Suppressor macrophage (primary cell): ENCODE measurements at regions not wholly inside any gene's neighbourhood (a gene's known extent, or its start where the extent isn't known, plus 50 kb on each side); places are given as distances from the start of the nearest gene placed in this dataset.

Experiments
- DNase-seq, 4 experiments: peaks; one replicate each; pipeline ENCODE4 v3.0.0-alpha.2; 2020 to 2022

DNA sequence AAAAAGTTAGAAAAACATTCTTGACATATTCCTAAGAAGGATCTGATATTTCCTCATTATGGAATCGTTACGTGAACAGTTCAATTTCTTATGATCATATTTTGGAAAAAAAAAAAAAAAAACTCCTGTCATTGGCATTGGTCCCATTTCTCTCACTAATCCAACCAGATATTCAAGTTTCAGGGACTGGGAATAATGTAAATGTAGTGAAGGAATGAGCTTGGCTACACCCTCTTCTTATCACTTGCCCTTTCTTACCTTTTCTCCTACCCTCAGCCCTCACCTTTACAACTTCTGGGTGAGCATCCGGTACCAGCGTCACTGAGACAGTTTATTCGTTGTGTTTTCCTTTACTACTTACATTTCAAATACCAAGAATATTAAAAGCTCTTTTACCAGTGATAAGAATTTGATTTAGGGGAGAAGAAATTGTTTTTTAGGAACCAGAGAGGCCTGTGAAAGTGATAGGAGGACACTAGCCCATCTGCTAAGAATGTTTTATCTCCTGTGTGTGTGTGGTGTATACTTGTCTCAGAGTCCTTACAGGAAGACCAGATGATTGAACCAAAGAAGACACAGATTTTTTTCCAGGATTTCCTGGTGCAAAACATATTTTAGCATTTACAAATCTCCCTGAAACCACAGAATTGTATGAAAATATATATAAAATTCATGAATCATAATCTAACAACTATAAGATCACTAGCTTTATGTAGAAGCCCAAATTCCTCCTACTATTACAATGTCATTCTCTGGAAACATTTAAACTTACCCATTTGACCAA, 946.7 kb downstream of the ZPLD1 start:
- DNase-seq, result no peak

DNA sequence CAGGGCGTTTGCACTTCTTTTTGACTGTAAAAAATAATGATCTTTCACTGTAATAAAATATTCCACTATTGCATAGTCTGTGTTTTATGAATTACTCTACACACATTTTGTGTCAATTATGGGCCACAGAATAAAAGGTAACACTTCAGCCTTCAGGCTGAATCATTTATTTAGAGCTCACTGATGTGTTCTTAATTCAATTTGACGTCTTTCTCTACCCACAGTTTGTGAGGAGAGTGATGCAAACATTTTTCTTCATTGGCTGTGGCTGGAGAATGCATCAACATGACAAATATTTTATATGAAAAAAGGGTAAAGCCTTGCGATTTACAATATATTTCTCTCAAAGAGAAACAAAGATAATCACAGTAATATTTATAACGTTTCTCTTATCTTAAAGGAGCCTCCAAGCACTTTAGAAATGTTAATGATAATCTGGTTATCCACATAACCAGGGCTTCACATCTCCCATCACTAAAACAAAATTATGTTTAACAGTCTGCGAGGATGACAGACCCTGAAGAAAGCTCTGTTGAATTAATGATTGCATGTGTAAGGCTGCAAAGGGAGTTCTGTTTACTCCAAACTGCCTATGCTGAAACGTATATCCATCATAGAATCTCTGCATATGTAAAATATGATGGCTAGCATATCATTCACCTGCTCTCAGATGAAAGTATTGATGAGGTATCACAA, 951.3 kb downstream of the ZPLD1 start:
- no peak for DNase-seq

DNA sequence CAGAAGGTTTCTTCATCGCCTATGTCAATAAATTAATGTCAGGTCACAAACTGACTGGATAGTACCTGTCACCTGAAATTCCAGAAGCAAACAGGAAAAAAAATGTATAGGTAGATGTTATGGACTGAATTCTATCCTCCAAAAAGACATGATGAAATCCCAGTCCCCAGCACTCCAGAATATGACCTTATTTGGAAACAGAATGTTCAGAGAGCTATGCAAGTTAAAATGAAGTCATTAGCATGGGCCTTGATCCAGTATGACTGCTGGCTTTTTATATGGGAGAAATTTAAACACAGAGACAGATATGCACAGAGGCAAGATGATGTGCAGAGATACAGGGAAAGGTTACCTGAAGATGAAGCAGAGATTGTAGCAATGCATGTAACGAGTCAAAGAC, 953.4 kb downstream of the ZPLD1 start:
- no peak for DNase-seq

DNA sequence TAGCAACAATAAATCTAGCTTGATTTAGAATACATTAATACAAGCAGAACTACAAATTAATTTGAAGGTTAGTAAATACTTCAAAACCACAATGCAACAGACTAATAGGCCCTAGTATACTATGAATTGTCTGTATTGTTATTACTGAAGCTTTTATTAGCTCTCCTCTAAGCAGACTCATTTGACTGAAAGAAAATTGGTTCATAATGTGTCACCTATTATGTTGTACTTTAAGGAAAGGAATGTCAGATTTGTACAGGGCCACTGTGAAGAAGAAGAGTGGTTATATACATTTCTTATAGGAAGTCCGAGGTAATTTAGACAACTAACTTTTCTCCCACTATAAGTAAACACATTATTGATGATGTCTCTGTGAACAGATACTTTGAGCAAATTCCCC, 954.5 kb downstream of the ZPLD1 start:
- DNase-seq, result no peak

DNA sequence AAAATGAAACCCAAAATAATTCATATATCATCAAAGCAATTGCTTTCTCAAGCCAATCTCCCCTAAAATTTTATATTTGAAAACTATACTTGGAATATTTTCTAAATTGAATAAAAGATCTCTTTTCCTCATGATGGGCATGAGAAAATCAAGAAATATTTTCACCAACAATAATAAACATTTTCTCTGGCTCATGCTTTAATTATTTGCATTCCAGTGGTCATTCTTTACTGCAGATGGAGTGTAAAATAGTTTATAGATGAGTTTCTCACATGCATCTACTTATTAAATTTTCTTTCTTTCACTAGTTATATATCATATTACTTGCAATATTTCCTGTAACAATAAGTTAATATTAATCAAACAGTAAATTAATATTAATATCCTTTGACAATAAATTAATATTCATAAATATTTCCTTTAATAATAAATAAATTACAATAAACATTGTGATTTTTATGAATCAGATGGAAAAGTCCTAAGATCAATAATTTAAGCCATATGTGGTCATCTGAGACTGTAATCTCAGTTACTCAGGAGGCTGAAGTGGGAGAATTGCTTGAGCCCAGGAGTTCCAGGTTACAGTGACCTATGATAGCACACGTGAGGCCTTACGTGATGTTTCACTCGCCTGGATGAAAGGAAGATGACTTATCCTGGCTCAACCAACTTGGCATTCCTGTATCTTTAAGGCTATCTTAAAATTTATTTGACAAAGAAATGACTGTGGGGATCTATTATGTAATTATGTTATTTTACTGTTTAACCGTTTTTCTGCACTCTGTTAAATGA, 958.8 kb downstream of the ZPLD1 start:
- DNase-seq, result no peak

DNA sequence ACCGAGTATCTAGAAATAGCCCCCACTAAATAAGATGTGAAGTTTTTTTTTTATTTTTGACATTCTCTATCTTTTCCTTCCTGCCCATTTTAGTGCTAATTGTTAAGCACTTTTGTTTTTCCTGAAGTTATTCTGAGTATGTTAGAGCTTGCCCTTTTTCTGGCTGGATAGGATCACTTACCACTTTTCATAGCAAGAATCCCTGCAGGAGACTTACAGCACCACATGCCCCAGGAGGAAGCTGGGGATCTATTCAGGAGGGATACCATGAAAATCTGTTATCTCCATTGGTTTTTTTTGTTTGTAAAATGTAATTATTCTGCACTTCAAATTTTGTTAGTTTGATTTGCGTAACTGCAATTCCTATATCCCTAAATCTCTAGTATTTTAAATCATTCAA, 968.4 kb downstream of the ZPLD1 start:
- DNase-seq, result no peak

DNA sequence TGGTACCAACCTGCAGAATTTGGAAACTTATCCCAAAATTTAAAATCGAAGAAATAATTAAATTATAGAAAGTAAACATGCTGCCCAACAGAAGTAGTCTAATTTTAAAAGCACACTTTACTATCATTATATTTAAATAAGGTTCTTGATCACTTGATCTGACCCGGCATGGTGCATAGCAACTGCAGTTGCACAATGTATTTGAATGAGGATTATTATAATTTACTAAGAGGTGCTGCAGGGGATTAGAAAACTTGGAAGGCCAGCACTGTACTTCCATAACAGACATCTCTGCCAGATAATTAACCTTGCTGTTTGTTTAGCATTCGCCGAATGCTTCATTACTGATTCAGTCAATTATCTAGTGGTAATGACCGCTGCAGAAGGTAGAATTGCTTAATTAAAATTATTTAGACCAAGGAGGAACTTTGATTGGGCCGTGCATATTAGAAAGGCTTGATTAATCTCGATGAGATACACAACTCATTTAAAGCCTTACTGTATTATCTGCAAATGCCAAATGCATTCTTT, 971.6 kb downstream of the ZPLD1 start:
- no peak for DNase-seq

DNA sequence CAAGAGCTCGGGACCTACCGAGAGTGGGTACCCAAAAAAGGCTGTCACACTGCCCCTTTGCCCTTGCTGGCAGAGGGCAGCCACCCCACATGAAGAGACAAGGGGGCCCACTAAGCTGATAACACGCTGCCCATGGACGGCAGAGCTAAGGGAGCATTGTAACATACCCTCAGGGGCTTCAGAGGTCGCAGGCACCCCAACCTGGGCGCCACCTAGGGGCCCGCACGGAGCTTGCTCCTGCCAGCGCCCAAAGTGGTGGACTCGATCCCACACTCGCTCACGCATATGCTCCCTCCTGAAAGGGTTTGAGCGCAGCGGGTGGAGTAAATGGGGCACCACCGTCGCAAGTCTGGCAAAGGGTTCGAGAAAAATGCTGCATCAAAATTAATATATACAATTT, 975.4 kb downstream of the ZPLD1 start:
- DNase-seq, result no peak

DNA sequence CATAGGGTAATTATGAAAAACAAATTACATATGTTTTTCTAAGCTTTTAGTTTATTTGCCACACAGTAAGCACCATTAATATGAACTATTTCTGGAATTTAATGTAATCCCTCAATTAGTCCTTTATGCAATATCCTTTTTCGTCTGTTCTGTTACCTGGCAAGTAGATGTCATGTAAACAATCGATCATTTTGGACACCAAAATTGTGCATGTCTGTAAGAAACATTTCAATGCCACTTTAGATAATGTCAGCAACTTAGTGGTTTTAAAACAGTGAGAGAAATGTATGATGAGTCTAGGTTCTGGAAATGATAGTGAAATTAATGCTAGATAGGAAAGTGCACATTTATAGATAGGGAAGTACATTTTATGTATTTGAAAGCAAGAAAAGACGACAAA, 986.6 kb downstream of the ZPLD1 start:
- DNase-seq, result no peak

DNA sequence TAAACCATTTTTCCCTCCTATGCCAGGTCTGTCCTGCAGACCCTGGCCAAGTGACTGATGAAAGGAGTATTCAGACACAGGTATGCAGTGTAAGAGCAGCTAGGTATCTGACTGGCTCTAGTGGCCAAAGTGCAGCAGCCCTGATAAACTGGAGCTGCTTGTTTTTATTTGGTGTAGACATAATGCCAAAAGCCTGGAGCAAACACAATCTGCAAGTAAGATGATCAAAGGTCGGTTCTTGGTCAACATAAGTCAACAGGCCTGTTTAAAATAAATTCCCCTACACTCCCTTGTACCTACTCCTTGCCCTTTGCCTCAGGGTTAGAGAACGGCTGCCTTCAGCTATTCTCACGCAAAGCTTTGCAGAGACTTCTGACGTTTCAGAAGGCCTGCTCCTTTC, 1003.1 kb downstream of the ZPLD1 start:
- DNase-seq, result no peak

DNA sequence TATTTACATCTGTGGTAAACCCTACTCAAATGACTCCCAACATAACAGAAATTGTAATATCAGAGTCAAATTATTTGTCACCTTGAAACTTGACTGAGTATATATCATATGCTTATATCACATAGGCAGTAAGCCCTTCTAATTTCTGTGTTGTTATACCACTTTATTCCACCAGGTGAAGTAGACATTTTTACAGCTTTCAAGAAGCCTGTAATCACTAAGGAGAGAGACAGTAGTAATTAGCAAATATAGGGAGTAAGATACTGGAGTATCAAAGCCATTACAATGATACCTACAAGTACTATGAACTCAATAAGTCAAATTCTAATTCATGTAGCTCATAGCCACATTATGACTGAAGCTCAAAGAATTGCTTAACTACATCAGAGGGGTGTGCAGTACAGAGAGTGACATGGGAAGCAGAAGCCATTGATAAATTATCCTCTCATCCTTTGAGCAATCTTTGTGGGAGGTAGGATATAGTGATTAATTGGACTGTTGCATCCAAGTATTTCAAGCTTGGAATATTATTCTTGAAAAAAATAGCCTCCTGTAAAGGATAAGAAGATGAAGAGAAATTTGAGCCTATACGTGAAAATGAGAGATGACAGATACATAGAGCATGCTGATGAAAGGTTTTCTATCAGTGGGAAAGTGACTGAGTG, 1005.9 kb downstream of the ZPLD1 start:
- peak in 1 of 4 experiments; percentile 1 for DNase-seq

DNA sequence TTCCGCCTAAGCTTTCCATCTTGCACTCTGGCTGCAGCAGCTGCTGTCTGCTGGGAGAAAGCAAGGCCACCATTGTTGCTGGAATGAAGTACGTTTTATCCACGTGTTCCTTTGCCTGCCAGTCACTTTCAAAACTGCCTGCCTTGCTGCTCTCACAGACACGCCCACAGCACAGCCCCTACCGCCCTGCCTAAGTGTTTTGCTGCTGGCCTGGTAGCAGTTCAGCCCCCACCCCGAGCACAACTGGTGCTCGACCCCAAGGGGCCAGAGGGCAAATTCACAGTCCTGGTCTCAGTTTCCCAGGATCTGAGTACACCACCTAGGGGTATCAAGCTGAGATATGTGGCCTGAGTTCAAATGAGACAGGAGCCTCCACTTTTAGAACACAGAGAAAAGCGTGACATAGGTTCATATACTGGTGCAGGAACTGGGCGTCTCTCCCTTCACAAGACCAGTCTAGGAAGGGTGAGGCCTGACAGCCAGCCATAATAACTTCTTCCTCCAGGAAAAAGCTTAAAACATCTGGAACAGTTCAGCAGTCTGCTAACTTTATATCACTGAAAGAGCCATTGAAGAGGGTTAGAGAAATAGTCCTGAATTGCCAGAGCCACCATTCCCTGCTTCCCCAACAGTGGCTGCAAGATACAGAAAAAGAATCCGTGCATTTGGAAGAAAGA, 1012.3 kb downstream of the ZPLD1 start:
- DNase-seq, result no peak

DNA sequence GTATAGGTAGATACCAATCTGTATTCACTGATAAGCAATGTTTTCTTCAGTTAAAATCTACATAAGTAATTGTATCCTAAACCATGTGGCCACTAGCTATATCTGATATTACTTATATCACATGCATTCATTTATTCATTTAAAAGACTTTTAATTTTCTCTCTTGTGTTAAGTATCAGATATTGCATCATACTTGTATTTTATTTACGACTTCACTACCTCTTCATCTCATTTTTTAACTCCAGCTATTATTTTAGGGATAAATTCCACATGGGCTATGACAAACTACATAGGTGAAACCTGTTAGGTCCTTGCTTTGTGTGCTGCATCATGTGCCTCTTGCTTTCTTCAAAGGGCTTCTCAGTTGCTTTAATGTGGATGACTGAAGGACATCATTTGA, 1018.3 kb downstream of the ZPLD1 start:
- no peak for DNase-seq

DNA sequence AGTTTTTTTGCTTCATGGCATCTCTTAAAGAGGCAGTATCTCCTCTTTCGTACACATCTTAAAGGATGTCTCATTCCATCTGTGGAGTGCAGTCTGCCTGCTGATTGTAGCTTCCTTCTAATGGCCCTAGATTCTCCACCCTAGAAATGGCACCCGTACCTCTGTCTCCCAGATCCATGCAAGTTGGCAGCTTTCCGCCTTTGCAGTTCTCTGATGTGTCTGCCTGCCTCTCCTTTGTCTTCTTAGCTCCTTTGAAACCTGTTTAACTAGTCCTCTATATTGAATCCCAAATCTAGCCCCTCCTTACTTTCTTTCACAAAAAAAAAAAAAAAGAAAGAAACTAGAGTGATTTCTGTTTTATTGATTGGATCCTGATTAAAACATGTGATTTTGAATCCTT, 1025.0 kb downstream of the ZPLD1 start:
- no peak for DNase-seq

DNA sequence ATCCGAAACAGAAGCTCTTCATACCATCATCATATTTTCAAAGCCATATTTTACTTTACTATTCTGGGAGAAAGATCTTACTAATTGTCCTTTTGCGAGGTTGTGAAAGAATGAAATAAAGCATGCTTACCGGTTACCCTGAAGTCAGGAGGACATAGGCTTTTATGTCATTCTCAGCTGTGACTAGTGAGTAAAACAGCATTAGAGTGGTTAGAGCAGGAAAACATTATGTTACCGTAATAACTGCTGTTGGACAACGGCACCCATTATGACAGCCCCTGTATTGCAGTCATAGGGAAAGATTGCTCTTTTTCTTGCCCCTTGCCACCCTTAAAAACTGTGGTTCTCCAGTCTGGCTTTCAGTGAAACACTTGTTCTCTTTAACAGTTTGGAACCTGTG, 1035.7 kb downstream of the ZPLD1 start:
- DNase-seq, result no peak

DNA sequence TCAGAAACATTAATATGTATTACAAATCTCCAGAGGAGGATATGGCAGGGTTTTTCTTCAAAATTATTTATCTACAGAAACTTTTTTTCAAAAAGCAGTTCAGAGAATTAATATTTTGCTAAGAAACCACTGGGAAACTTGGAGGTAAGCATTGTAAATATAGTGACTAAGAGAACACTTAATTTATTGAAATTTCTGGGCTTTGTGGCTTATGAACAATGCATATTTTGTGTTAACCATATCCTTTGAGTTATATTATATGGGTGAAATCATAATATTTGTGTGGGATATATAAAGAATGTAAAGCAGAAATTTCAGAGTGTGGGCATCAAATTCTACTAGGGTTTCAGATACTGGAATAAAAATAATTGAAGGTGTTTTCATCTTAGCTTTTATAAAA, 1059.2 kb downstream of the ZPLD1 start:
- no peak for DNase-seq

DNA sequence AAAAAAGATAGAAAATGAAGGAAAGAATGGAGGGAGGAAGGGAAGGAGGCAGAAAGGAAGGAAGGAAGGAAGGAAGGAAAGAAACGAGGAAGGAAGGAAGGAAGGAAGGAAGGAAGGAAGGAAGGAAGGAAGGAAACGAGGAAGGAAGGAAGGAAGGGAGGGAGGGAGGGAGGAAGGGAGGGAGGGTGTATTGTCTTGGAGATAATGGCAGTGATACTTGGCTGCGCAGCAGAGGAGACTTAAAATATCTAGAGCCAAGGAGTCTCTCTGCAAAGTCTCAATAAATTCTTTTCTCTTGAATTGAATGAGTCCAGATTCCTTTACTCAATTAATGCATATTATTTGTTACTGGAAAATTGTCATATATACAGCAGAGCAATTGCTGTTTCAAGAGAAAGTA, 1059.7 kb downstream of the ZPLD1 start:
- DNase-seq, result no peak

DNA sequence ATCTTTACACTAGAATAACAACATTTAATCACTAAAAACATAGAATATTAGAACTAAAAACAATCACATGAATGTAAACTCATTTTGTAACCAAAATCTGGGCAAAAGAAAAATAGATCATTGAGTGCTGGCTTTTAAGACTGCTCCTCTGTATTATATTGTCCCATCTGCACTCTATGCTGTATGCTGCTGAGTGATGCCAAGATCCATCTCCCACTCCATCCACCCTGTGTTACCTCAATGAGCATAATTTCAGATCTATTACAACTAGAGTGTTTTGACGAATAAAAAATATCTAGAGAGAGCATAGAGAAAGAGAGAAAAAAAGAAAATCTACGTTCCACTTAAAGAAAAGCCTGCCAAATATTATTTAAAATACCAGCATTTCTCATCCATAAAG, 1060.4 kb downstream of the ZPLD1 start:
- DNase-seq, result no peak

DNA sequence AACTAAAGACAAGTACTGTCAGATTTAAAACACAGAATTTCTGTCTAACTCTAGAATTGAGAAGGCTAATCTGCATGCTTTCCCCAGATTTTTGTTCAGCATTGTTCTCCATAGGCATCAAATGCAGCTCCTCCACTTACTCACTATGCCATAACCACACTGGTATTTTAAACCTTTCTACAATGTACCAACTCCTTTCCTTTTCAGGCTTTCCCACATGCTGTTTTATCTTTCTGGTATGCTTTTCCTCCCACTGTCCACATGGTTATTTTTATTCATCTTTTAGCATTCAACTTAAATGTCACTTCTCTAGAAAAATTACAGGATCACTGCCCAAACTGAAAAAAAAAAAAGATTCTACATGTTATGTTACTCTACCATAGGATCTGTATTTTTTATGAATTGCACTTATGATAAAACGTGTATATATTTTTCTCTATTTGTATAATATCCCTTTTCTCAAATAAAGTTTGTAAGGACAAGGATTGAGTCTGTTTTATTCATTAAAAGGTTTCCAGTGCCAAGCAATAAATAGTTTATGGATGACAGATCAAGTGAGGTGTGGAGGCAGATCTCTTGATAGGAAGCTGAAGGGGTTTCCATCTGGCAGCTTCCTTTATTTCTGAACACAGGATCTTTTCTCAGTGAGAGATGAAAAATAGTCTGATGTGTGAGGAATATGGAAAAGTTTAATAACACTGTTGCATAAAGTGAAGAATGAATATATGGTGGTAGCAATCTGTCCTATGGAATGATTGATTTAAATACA, 1064.5 kb downstream of the ZPLD1 start:
- no peak for DNase-seq

DNA sequence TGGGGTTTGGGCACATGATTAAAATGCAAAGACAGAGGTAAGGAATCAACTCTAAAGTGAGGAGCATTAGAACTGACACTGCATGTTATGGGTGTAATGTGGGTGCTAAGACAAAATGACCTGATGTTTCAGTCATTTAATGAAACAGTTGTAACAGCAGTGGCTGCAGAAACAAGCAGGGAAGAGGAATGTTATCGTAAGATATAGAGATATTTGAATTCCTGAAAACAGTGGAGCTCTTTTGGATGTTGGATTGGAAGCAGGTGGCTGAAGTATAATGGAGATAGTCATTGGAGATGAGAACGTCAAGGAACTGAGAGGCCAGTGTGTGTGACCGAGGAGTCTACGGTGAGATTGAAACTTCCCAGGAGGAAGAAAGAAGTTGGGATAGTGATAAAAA, 1065.2 kb downstream of the ZPLD1 start:
- no peak for DNase-seq

DNA sequence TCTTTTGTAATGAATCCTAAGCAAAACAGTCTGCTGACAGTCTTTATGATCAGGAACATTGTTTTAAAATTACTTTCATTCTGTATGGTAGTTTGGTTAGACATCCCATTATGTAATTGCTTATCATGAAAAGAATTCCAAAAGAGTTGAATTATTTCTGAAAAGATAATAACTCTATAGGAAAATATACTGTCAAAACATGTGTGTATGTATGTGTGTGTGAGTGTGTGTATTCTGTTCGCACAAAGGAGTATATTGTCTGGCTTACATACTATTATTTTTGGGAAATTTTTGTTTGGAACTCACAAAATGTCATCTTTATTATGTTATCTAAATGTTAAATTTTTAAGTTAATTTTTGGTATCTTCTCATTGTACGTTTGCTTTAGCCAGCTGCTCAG, 1075.9 kb downstream of the ZPLD1 start:
- DNase-seq, result no peak
